WI38 (cell line): ENCODE measurements at regions not wholly inside any gene's neighbourhood (a gene's known extent, or its start where the extent isn't known, plus 50 kb on each side); places are given as distances from the start of the nearest gene placed in this dataset.

ENCODE experiments used
- H3K4me3 ChIP-seq: 2 replicates; pipeline ENCODE4 v1.5.1; 2011; ENCODE audit warnings: low read depth, mild to moderate bottlenecking, control low read depth, low read length
- CTCF ChIP-seq: IDR thresholded peaks from 2 replicates; pipeline ENCODE4 v1.5.1; 2012; ENCODE audit warnings: low read depth, mild to moderate bottlenecking, control low read depth, low read length

- H3K4me3 ChIP-seq = no peak overlapping the region
- TF ChIP-seq CTCF = no peak
Measured at GRCh38 chr2:144583741-144584453, 64.0 kb upstream of the ZEB2 start.

- TF ChIP-seq CTCF = no peak
- no peak overlapping the region for H3K4me3 ChIP-seq
Measured at GRCh38 chr2:144583381-144583729, 63.4 kb upstream of the ZEB2 start.

DNA sequence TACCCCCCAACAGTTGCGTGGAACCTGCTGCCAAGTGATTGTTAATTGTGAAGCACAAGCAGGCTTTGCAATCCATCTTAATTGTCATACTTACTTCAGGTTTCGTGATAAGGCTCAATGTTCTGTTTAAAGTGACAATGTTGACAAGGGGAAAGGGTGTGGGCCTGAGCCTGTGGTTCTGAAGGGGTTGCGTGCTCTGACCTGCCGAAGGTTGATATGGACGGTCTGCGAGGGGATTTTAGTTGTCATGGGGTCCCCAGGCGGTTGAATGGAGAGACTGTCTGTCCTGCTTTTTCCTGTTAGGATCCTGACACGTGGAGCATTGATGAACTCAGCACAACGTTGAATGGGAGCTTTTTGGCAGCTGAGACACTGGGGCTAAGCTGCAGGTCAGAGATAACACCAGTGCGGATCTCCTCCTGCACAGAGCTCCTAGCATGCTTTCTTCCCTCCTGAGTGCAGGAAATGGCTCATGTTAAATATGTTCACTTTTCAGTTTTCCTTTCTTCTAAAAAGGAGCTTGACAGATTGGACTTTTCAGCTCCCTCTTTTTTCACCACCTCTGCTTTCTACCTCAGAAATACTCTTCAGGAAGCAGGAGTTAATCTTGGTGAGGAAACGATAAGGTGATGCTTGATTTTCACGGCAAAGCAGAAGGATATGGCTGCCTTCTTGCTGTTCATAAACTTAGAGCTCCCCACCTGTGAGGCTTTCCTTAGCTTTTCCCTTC lies 62.9 kb upstream of the ZEB2 start:
- no peak for TF ChIP-seq CTCF
- H3K4me3 ChIP-seq = no peak overlapping the region

- no peak overlapping the region for H3K4me3 ChIP-seq
- no peak for TF ChIP-seq CTCF
Measured at GRCh38 chr2:144580521-144581161, 60.7 kb upstream of the ZEB2 start.

- TF ChIP-seq CTCF = no peak
Measured at GRCh38 chr2:144579556-144579955, 59.6 kb upstream of the ZEB2 start.

GRCh38 chr2:144578099-144578498 lies 58.2 kb upstream of the ZEB2 start:
- no peak for TF ChIP-seq CTCF
- no peak overlapping the region for H3K4me3 ChIP-seq

More at GRCh38 chr2:144579556-144579955, 59.6 kb upstream of the ZEB2 start:
- H3K4me3 ChIP-seq = no peak overlapping the region

DNA sequence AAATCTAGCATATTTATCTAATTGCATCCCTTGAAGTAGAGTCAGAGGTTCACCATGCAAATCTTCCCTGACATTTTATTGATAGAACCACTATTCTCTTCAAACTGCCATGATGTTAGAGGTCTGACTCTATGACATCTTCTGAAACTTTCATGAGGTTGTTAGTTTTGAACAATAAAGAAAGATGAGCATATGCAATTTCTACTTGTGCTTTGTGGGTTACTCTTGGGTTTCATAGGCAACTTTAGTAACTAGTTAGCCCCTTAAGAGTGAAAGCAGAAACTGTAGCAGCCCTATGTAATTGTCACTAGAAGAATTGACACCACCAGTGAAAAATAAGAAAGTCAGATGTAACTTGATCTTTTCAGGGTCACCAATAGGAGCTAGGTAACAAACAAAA lies 53.1 kb upstream of the ZEB2 start:
- no peak for TF ChIP-seq CTCF
- H3K4me3 ChIP-seq = no peak overlapping the region
